ENCODE measurements at regions not wholly inside any gene's neighbourhood (a gene's known extent, or its start where the extent isn't known, plus 50 kb on each side); places are given as distances from the start of the nearest gene placed in this dataset.
A peak's percentile ranks its signal among the peaks of the same experiment; 100 is the strongest.

- Mint-ChIP-seq H3K27ac (no peak overlapping the region), H3K9me3 (no peaks in the 10 kb centered on the region), H3K4me3 (no peak overlapping the region), H3K36me3 (ENCODE audit: low read depth) (no peaks in the 10 kb centered on the region), H3K4me1 (peaks cover 8% of the 10 kb centered on the region), H3K27me3 (ENCODE audit: insufficient read depth) (peaks cover 10% of the 10 kb centered on the region)
- 80 to 96% methylated on average over 1 of the region's 1 CpG for WGBS, 2 experiments (ENCODE audit: insufficient coverage in 1 of 2, insufficient read length in 1 of 2)
- no peaks in the 10 kb centered on the region for H3K9me3 ChIP-seq (ENCODE audit: control insufficient read depth, low read length)
- peaks cover 9% of the 10 kb centered on the region for H3K27me3 ChIP-seq (ENCODE audit: control insufficient read depth, insufficient read depth, low read length, poor library complexity, severe bottlenecking)
- no peaks in the 10 kb centered on the region for H3K36me3 ChIP-seq (ENCODE audit: control insufficient read depth, insufficient read depth, low read length)
- no peak overlapping the region for H3K4me3 ChIP-seq (ENCODE audit: low read length)
- no peak for TF ChIP-seq CTCF (conservative IDR thresholded peaks at IDR 0.05)
- H3K27ac ChIP-seq (ENCODE audit: low read depth, low read length): no peak overlapping the region
- no peak for DNase-seq
- no peak overlapping the region for H3K9ac ChIP-seq (ENCODE audit: extremely low read depth, low read length, poor library complexity, severe bottlenecking)
- H3K4me1 ChIP-seq (ENCODE audit: control insufficient read depth, insufficient read depth, low read length): no peaks in the 10 kb centered on the region
Measured at GRCh38 chr3:72675243-72675642, 173.0 kb downstream of the SHQ1 start.

DNA sequence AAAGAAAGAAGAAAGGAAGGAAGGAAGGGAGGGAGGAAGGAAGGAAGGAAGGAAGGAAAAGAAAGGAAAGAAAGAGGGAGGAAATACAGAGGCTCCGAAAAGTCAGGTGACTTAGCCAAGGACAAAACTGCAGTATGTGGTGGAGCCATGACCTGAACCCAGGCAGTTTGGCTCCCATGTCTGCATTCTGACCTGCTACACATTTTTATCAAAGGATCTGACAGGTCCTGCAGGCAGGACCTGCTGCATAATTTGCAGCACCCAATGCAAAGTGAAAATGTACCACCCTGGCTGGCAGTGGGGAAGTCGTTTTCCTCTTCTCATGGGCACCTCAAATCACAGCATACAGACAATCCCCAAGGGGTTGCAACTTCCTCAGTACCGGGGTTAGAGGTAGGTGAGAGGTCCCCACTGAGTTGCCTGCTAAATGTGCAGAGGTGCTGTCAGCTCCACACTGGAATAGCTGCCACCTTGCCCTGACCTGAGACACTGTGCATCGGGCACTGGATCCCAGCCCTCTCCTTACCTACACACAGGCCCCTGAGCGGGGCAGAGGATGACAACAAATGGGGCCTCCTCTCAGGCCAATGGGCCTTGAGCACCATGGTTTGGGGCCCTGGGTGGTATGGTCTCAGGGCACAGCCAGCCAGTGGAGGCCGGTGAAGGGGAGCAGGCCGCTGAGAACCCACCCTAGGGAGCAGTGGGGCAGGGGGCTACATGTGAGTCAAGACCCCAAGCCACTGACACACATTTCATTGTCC, 175.1 kb downstream of the SHQ1 start:
- H3K36me3 Mint-ChIP-seq (ENCODE audit: low read depth): no peaks in the 10 kb centered on the region

GRCh38 chr3:72669224-72669623, 179.0 kb downstream of the SHQ1 start:
- peaks cover 9% of the 10 kb centered on the region for H3K27me3 ChIP-seq (ENCODE audit: control insufficient read depth, insufficient read depth, low read length, poor library complexity, severe bottlenecking)
- no peaks in the 10 kb centered on the region for H3K4me1 ChIP-seq (ENCODE audit: control insufficient read depth, insufficient read depth, low read length)
- no peaks in the 10 kb centered on the region for H3K9me3 ChIP-seq (ENCODE audit: control insufficient read depth, low read length)
- WGBS, 2 experiments (ENCODE audit: insufficient coverage in 1 of 2, insufficient read length in 1 of 2): 60 to 80% methylated on average over 1 to 2 of the region's 2 CpGs
- H3K9ac ChIP-seq (ENCODE audit: extremely low read depth, low read length, poor library complexity, severe bottlenecking): no peak overlapping the region
- H3K36me3 Mint-ChIP-seq (ENCODE audit: low read depth): no peaks in the 10 kb centered on the region
- H3K4me3 ChIP-seq (ENCODE audit: low read length): no peak overlapping the region
- H3K9me3 Mint-ChIP-seq: no peaks in the 10 kb centered on the region
- H3K27ac ChIP-seq (ENCODE audit: low read depth, low read length): no peak overlapping the region
- peaks cover 7% of the 10 kb centered on the region for H3K4me1 Mint-ChIP-seq
- peaks cover 10% of the 10 kb centered on the region for H3K27me3 Mint-ChIP-seq (ENCODE audit: insufficient read depth)
- H3K27ac Mint-ChIP-seq: no peak overlapping the region
- no peak overlapping the region for H3K4me3 Mint-ChIP-seq
- TF ChIP-seq CTCF (conservative IDR thresholded peaks at IDR 0.05): no peak
- DNase-seq: no peak
- no peaks in the 10 kb centered on the region for H3K36me3 ChIP-seq (ENCODE audit: control insufficient read depth, insufficient read depth, low read length)

More for the DNA sequence above, 175.1 kb downstream of the SHQ1 start:
- Histone ChIP-seq H3K9me3 (ENCODE audit: control insufficient read depth, low read length) (no peaks in the 10 kb centered on the region), H3K9ac (ENCODE audit: extremely low read depth, low read length, poor library complexity, severe bottlenecking) (no peak overlapping the region), H3K27ac (ENCODE audit: low read depth, low read length) (no peak overlapping the region), H3K36me3 (ENCODE audit: control insufficient read depth, insufficient read depth, low read length) (no peaks in the 10 kb centered on the region), H3K27me3 (ENCODE audit: control insufficient read depth, insufficient read depth, low read length, poor library complexity, severe bottlenecking) (peaks cover 9% of the 10 kb centered on the region), H3K4me1 (ENCODE audit: control insufficient read depth, insufficient read depth, low read length) (no peaks in the 10 kb centered on the region), H3K4me3 (ENCODE audit: low read length) (no peak overlapping the region)
- H3K4me3 Mint-ChIP-seq: no peak overlapping the region
- peaks cover 10% of the 10 kb centered on the region for H3K27me3 Mint-ChIP-seq (ENCODE audit: insufficient read depth)
- DNase-seq: no peak
- H3K9me3 Mint-ChIP-seq: no peaks in the 10 kb centered on the region
- peaks cover 5% of the 10 kb centered on the region for H3K4me1 Mint-ChIP-seq
- peak; percentile 25 for TF ChIP-seq CTCF (conservative IDR thresholded peaks at IDR 0.05)
- WGBS, 2 experiments (ENCODE audit: insufficient coverage in 1 of 2, insufficient read length in 1 of 2): 92 to 100% methylated on average over 1 to 7 of the region's 7 CpGs
- no peak overlapping the region for H3K27ac Mint-ChIP-seq
